Neural crest cell (in vitro differentiated cells): ENCODE measurements at regions not wholly inside any gene's neighbourhood (a gene's known extent, or its start where the extent isn't known, plus 50 kb on each side); places are given as distances from the start of the nearest gene placed in this dataset.

Experiments
- DNase-seq: peaks from one replicate; pipeline ENCODE4 v3.0.0; 2021; ENCODE audit warnings: low read depth, mixed read lengths, low spot score
- H3K27ac Mint-ChIP-seq: one replicate; pipeline ENCODE4 v1.8.0; 2021; ENCODE audit warnings: mild to moderate bottlenecking, mixed read lengths; ENCODE audit not compliant: unreplicated experiment
- H3K27me3 Mint-ChIP-seq: 2 replicates; pipeline ENCODE4 v1.8.0; 2021; ENCODE audit warnings: low read depth, mild to moderate bottlenecking, mixed read lengths
- H3K36me3 Mint-ChIP-seq: 2 replicates; pipeline ENCODE4 v1.8.0; 2021; ENCODE audit warnings: low read depth, mild to moderate bottlenecking, mixed read lengths
- H3K4me1 Mint-ChIP-seq: 2 replicates; pipeline ENCODE4 v1.8.0; 2021; ENCODE audit warnings: mixed read lengths
- H3K4me3 Mint-ChIP-seq: one replicate; pipeline ENCODE4 v1.8.0; 2021; ENCODE audit warnings: mild to moderate bottlenecking, mixed read lengths
- H3K9me3 Mint-ChIP-seq: 2 replicates; pipeline ENCODE4 v1.8.0; 2021; ENCODE audit warnings: mixed read lengths
- TF ChIP-seq, protein P1 (sequence below): fragments of 200-600 bp; sonication (generic); conservative IDR thresholded peaks from 2 replicates; pipeline ENCODE4 v1.5.0; 2021; ENCODE audit warnings: antibody characterized with exemption, mild to moderate bottlenecking

DNA sequence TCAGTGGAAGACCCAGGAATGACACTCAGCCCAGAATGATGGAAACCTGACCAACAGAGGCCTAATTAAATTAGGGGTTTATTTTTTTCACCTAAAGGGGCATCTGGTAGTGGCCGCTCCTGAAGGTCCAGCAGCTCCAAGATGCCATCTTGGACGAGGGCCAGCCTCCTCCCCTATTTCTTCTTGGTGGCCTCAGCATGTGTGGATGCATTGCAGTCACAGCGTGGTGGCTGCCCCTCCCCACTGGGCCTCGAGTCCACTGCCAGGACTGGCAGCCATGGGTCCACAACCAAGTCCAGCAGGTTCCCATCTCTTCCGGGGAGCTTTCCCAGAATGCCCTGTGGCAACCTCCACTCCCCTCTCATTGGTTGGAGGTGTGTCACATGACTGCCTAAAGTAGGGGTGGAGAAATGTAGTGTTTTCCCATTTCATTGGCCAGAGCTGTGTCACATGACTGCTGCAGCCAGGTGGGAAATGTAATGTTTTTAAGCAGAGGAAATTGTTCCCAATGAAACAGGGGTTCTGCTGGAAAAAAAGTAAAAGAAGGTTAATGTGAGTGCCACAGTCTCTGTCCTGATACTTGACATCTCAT is 628.2 kb downstream of the PTPRU start:
- Mint-ChIP-seq H3K4me1 (no peaks in the 10 kb centered on the region), H3K4me3 (no peak overlapping the region), H3K9me3 (peaks cover 14% of the 10 kb centered on the region), H3K27me3 (peaks cover 27% of the 10 kb centered on the region), H3K27ac (no peak overlapping the region), H3K36me3 (no peaks in the 10 kb centered on the region)
- TF ChIP-seq, protein P1, sequence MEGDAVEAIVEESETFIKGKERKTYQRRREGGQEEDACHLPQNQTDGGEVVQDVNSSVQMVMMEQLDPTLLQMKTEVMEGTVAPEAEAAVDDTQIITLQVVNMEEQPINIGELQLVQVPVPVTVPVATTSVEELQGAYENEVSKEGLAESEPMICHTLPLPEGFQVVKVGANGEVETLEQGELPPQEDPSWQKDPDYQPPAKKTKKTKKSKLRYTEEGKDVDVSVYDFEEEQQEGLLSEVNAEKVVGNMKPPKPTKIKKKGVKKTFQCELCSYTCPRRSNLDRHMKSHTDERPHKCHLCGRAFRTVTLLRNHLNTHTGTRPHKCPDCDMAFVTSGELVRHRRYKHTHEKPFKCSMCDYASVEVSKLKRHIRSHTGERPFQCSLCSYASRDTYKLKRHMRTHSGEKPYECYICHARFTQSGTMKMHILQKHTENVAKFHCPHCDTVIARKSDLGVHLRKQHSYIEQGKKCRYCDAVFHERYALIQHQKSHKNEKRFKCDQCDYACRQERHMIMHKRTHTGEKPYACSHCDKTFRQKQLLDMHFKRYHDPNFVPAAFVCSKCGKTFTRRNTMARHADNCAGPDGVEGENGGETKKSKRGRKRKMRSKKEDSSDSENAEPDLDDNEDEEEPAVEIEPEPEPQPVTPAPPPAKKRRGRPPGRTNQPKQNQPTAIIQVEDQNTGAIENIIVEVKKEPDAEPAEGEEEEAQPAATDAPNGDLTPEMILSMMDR, result no peak
- DNase-seq, result no peak

DNA sequence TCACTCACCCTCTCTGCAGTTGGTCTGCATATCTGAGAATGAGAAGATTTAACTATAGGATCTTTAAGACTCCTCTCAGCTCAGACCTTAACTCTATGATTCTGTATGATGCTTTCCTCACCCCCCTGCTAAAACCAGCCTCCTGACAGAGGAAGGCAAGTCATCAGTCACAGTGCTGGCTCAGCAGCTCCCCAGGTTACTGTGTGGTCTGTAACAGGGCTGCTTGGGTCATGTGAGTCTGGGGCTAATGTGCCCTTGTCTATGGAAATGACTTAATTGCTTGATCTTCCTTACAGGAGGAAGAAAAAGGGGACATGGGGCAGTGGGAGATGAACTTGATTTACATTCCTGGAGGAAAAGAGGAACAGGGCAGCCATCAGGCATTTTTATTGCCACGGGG is 625.6 kb downstream of the PTPRU start:
- Mint-ChIP-seq H3K4me3 (no peak overlapping the region), H3K9me3 (peaks cover 8% of the 10 kb centered on the region), H3K27ac (no peak overlapping the region), H3K36me3 (no peaks in the 10 kb centered on the region), H3K4me1 (no peaks in the 10 kb centered on the region), H3K27me3 (peaks cover 19% of the 10 kb centered on the region)
- DNase-seq, result no peak
- TF ChIP-seq, protein P1, result no peak

DNA sequence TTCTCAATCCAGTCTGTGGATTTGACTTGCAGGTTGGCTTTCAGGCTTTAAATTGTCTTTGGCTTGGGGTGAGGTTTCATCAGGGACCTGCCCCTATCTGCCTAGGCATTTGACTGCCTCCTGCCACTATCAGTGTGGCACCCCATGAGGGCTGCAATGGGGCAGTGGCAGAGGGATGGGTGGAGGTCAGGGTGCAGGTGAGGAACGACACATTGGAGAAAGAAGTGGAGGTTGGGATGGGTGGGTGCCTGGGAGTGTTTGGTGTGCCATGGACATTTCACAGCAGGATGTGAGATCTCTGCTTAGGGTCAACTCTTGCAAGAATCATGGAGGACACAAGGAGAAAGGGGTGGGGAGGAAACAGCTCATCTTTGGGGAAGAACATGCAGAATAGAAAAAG is 625.1 kb downstream of the PTPRU start:
- H3K4me1 Mint-ChIP-seq, result no peaks in the 10 kb centered on the region
- H3K4me3 Mint-ChIP-seq, result no peak overlapping the region

DNA sequence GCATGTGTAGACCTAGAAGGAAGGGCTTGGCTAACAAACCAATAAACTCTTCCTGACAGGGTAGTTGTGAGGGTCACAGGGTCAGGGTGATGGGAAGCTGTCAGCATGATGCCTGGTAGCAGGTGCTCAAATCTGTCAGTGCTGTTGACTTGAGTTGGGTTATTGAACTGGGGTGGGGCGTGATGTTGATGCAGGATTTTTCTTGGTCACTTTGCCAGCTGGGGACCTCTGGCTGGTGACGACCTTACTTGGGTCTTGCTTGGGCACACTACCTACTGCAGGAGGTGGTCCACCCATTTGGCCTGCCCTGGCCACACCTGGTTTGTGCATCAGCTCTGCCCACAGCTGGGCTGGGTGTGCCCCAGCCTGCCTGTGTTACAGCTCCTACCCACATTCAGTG is 624.4 kb downstream of the PTPRU start:
- Mint-ChIP-seq H3K9me3 (peaks cover 8% of the 10 kb centered on the region), H3K27me3 (peaks cover 7% of the 10 kb centered on the region), H3K4me1 (peaks cover under 1% of the 10 kb centered on the region), H3K27ac (no peak overlapping the region), H3K4me3 (no peak overlapping the region), H3K36me3 (no peaks in the 10 kb centered on the region)
- TF ChIP-seq, protein P1, result no peak
- DNase-seq, result no peak

More for the DNA sequence above, 625.1 kb downstream of the PTPRU start:
- H3K9me3 Mint-ChIP-seq, result peaks cover 8% of the 10 kb centered on the region
- no peaks in the 10 kb centered on the region for H3K36me3 Mint-ChIP-seq
- no peak for DNase-seq
- TF ChIP-seq, protein P1, result no peak
- no peak overlapping the region for H3K27ac Mint-ChIP-seq
- peaks cover 14% of the 10 kb centered on the region for H3K27me3 Mint-ChIP-seq

GRCh38 chr1:29860056-29860455 is 623.7 kb downstream of the PTPRU start:
- no peak overlapping the region for H3K27ac Mint-ChIP-seq
- TF ChIP-seq, protein P1, result no peak

GRCh38 chr1:29859126-29859525 is 622.8 kb downstream of the PTPRU start:
- Mint-ChIP-seq H3K4me3 (no peak overlapping the region), H3K27ac (no peak overlapping the region), H3K4me1 (peaks cover 7% of the 10 kb centered on the region), H3K36me3 (no peaks in the 10 kb centered on the region), H3K27me3 (peaks cover 10% of the 10 kb centered on the region), H3K9me3 (peaks cover 8% of the 10 kb centered on the region)
- TF ChIP-seq, protein P1, result no peak
- DNase-seq, result no peak

More at GRCh38 chr1:29860056-29860455, 623.7 kb downstream of the PTPRU start:
- no peak for DNase-seq
- Mint-ChIP-seq H3K4me3 (no peak overlapping the region), H3K9me3 (peaks cover 8% of the 10 kb centered on the region), H3K36me3 (no peaks in the 10 kb centered on the region), H3K4me1 (peaks cover 6% of the 10 kb centered on the region), H3K27me3 (peaks cover 7% of the 10 kb centered on the region)
